Tibial artery (tissue), 4 donors: ENCODE measurements at regions not wholly inside any gene's neighbourhood (a gene's known extent, or its start where the extent isn't known, plus 50 kb on each side); places are given as distances from the start of the nearest gene placed in this dataset.

Source experiments
- DNase-seq, 2 donors: peaks; one replicate each; pipeline ENCODE4 v3.0.0-alpha.2; 2019
- H3K27ac ChIP-seq, 2 donors: fragments of 200-600 bp; sonication (generic) in 1 of 2; 1 replicate in 1 of 2; 2 replicates in 1 of 2; pipeline ENCODE4 v1.5.1; 2018 to 2019; ENCODE audit warnings: mild to moderate bottlenecking in 1 of 2
- H3K27me3 ChIP-seq, 2 donors: fragments of 200-600 bp; sonication (generic) in 1 of 2; one replicate each; pipeline versions ENCODE4 v1.5.1 to v1.6.0; 2016 to 2019
- H3K36me3 ChIP-seq, 3 donors: fragments of 200-600 bp; sonication (generic) in 2 of 3; one replicate each; pipeline ENCODE4 v1.5.1; 2016 to 2019; ENCODE audit warnings: mild to moderate bottlenecking in 2 of 3
- H3K4me1 ChIP-seq, 4 donors: fragments of 200-600 bp; sonication (generic) in 2 of 4; 1 replicate in 3 of 4; 2 replicates in 1 of 4; pipeline ENCODE4 v1.5.1; 2016 to 2019
- H3K4me3 ChIP-seq, 2 donors: fragments of 200-600 bp; sonication (generic) in 1 of 2; 1 replicate in 1 of 2; 2 replicates in 1 of 2; pipeline ENCODE4 v1.5.1; 2018 to 2019; ENCODE audit warnings: mild to moderate bottlenecking in 2 of 2
- H3K9me3 ChIP-seq, 3 donors: fragments of 200-600 bp; sonication (generic) in 1 of 3; one replicate each; pipeline ENCODE4 v1.5.1; 2016 to 2019
- CTCF ChIP-seq, 2 experiments: fragments of 200-600 bp in 1 of 2; fragments of 450-650 bp in 1 of 2; IDR thresholded peaks; one replicate each; pipeline ENCODE4 v1.5.1; 2017 to 2019; ENCODE audit warnings: antibody characterized with exemption in 2 of 2, mild to moderate bottlenecking in 1 of 2, moderate library complexity in 1 of 2
- intact Hi-C: fragments of 100-400 bp; cut with DNase I; formaldehyde crosslinking; loops from one replicate; pipeline ENCODE4 v1.15.0; 2023; ENCODE audit warnings: low total_unique reads

- DNase-seq, result no peak
- H3K36me3 ChIP-seq, result no peaks in the 10 kb centered on the region
- H3K27me3 ChIP-seq, result no peaks in the 10 kb centered on the region
- intact Hi-C loops, result no loop called here
- H3K27ac ChIP-seq, result no peak overlapping the region
- TF ChIP-seq CTCF (IDR thresholded peaks at IDR 0.05), result no peak
- no peak overlapping the region for H3K4me3 ChIP-seq
- peaks cover 0 to 7% (median 0%) of the 10 kb centered on the region in 3 donors for H3K9me3 ChIP-seq
- H3K4me1 ChIP-seq, result no peaks in the 10 kb centered on the region
Measured at GRCh38 chrX:69323786-69324720, 158.8 kb upstream of the PJA1 start.

GRCh38 chrX:69321789-69322188, 156.5 kb upstream of the PJA1 start:
- Histone ChIP-seq H3K9me3 (no peaks in the 10 kb centered on the region), H3K27ac (no peak overlapping the region), H3K27me3 (no peaks in the 10 kb centered on the region), H3K4me1 (no peaks in the 10 kb centered on the region), H3K36me3 (no peaks in the 10 kb centered on the region), H3K4me3 (no peak overlapping the region)
- intact Hi-C loops, result no loop called here
- no peak for DNase-seq
- no peak for TF ChIP-seq CTCF (IDR thresholded peaks at IDR 0.05)

- DNase-seq, result no peak
- intact Hi-C loops, result no loop called here
- Histone ChIP-seq H3K4me3 (no peak overlapping the region), H3K27ac (no peak overlapping the region), H3K36me3 (no peaks in the 10 kb centered on the region), H3K4me1 (no peaks in the 10 kb centered on the region), H3K27me3 (no peaks in the 10 kb centered on the region), H3K9me3 (no peaks in the 10 kb centered on the region)
- no peak for TF ChIP-seq CTCF (IDR thresholded peaks at IDR 0.05)
Measured at GRCh38 chrX:69321006-69321655, 155.9 kb upstream of the PJA1 start.

- Histone ChIP-seq H3K27ac (no peak overlapping the region), H3K9me3 (no peaks in the 10 kb centered on the region), H3K36me3 (no peaks in the 10 kb centered on the region), H3K4me1 (no peaks in the 10 kb centered on the region), H3K4me3 (no peak overlapping the region), H3K27me3 (no peaks in the 10 kb centered on the region)
- no peak for TF ChIP-seq CTCF (IDR thresholded peaks at IDR 0.05)
- no peak for DNase-seq
- intact Hi-C loops, result no loop called here
Measured at GRCh38 chrX:69320116-69320515, 154.9 kb upstream of the PJA1 start.

GRCh38 chrX:69319376-69319775, 154.1 kb upstream of the PJA1 start:
- H3K27me3 ChIP-seq, result no peaks in the 10 kb centered on the region

More at GRCh38 chrX:69319376-69319775, 154.1 kb upstream of the PJA1 start:
- H3K9me3 ChIP-seq, result no peaks in the 10 kb centered on the region
- no peak overlapping the region for H3K27ac ChIP-seq
- H3K4me1 ChIP-seq, result no peaks in the 10 kb centered on the region
- intact Hi-C loops, result no loop called here
- H3K4me3 ChIP-seq, result no peak overlapping the region
- DNase-seq, result no peak
- TF ChIP-seq CTCF (IDR thresholded peaks at IDR 0.05), result no peak
- no peaks in the 10 kb centered on the region for H3K36me3 ChIP-seq
